Lower leg skin (tissue), 4 donors: ENCODE measurements at regions not wholly inside any gene's neighbourhood (a gene's known extent, or its start where the extent isn't known, plus 50 kb on each side); places are given as distances from the start of the nearest gene placed in this dataset.

ENCODE experiments used
- DNase-seq, 2 donors: peaks; one replicate each; pipeline ENCODE4 v3.0.0-alpha.2; 2019; ENCODE audit warnings: low spot score in 2 of 2
- H3K4me3 ChIP-seq: fragments of 200-600 bp; sonication (generic); 2 replicates; pipeline ENCODE4 v1.5.1; 2017; ENCODE audit warnings: mild to moderate bottlenecking, low read depth; ENCODE audit not compliant: poor library complexity, severe bottlenecking
- POLR2A ChIP-seq, 2 donors: fragments of 450-650 bp; IDR thresholded peaks; one replicate each; pipeline ENCODE4 v1.6.1; 2016 to 2017; ENCODE audit warnings: antibody characterized with exemption in 2 of 2, mild to moderate bottlenecking in 1 of 2, moderate library complexity in 1 of 2
- WGBS, 2 donors: methylation state at CpG; one replicate each; pipeline ENCODE4 v1.1.5; 2018; 5-methylcytosine and 5-hydroxymethylcytosine counted together
- intact Hi-C: fragments of 100-400 bp; cut with DNase I; formaldehyde crosslinking; loops from one replicate; pipeline ENCODE4 v1.15.0; 2023; ENCODE audit warnings: low total_unique reads
- TF ChIP-seq, protein P1 (sequence below), 3 donors: fragments of 450-650 bp; IDR thresholded peaks; one replicate each; pipeline ENCODE4 v1.5.1; 2016; ENCODE audit warnings: antibody characterized with exemption in 3 of 3, mild to moderate bottlenecking in 3 of 3, moderate library complexity in 2 of 3

- intact Hi-C loops = no loop called here
- 69 to 77% methylated on average over 4 of the region's 4 CpGs for WGBS, 2 donors
- no peak overlapping the region for H3K4me3 ChIP-seq
- DNase-seq = peak in 1 of 2 donors; percentile 40
- TF ChIP-seq, protein P1, sequence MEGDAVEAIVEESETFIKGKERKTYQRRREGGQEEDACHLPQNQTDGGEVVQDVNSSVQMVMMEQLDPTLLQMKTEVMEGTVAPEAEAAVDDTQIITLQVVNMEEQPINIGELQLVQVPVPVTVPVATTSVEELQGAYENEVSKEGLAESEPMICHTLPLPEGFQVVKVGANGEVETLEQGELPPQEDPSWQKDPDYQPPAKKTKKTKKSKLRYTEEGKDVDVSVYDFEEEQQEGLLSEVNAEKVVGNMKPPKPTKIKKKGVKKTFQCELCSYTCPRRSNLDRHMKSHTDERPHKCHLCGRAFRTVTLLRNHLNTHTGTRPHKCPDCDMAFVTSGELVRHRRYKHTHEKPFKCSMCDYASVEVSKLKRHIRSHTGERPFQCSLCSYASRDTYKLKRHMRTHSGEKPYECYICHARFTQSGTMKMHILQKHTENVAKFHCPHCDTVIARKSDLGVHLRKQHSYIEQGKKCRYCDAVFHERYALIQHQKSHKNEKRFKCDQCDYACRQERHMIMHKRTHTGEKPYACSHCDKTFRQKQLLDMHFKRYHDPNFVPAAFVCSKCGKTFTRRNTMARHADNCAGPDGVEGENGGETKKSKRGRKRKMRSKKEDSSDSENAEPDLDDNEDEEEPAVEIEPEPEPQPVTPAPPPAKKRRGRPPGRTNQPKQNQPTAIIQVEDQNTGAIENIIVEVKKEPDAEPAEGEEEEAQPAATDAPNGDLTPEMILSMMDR (IDR thresholded peaks at IDR 0.05) = no peak
- TF ChIP-seq POLR2A (IDR thresholded peaks at IDR 0.05) = no peak
Observed at GRCh38 chr3:40649346-40649745, 124.6 kb downstream of the ZNF621 start.

DNA sequence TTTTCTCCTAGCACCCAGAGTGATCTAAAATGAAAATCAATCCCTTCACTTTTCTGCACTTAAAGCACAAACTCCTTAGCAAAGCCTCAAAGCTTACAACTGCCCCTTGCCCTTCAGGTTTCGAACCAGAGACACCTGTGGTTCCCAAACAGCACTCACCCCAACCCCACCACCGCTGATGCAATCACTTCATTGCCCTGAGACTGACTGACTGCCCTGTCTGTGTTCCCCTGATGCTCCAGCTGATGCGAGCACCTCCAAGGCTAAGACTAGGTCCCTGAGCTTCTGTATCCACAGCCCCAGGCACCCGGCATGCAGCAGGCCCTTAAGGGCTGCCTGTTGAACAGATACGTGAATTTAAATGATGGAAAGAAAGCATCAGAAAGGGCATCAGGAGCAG, 127.3 kb downstream of the ZNF621 start:
- 89 to 93% methylated on average over 5 of the region's 5 CpGs for WGBS, 2 donors
- no peak overlapping the region for H3K4me3 ChIP-seq
- intact Hi-C loops = no loop called here
- no peak for DNase-seq
- TF ChIP-seq, protein P1 (IDR thresholded peaks at IDR 0.05) = no peak
- no peak for TF ChIP-seq POLR2A (IDR thresholded peaks at IDR 0.05)

DNA sequence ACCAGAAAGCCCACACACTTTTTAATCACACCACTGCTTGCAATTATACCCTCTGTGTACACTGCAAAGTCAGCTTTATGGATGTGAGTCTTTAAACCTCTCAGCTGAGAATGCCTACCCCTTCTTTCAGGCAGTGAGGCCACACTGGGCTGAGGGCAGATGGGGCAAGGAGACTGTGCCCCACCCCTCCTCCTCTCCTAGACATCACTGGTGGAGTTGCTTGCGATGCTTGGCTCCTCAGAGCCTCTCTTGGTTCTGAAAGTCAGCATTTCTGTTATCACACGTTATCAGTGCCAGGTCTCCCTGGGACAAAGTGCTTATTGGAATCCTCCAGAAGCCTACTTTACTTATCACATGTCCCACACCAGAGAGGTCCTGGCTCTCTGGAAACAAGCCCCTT, 128.2 kb downstream of the ZNF621 start:
- no peak for DNase-seq
- no peak overlapping the region for H3K4me3 ChIP-seq
- intact Hi-C loops = no loop called here
- TF ChIP-seq POLR2A (IDR thresholded peaks at IDR 0.05) = no peak
- TF ChIP-seq, protein P1 (IDR thresholded peaks at IDR 0.05) = no peak
- 65 to 70% methylated on average over 2 of the region's 2 CpGs for WGBS, 2 donors

- DNase-seq = no peak
- WGBS, 2 donors = 95 to 97% methylated on average over 3 of the region's 3 CpGs
- no peak overlapping the region for H3K4me3 ChIP-seq
- intact Hi-C loops = no loop called here
- TF ChIP-seq, protein P1 (IDR thresholded peaks at IDR 0.05) = no peak
- TF ChIP-seq POLR2A (IDR thresholded peaks at IDR 0.05) = no peak
Observed at GRCh38 chr3:40653878-40654277, 129.1 kb downstream of the ZNF621 start.

- DNase-seq = no peak
- TF ChIP-seq POLR2A (IDR thresholded peaks at IDR 0.05) = no peak
- TF ChIP-seq, protein P1 (IDR thresholded peaks at IDR 0.05) = no peak
- intact Hi-C loops = no loop called here
- H3K4me3 ChIP-seq = no peak overlapping the region
- 81% methylated on average over 4 of the region's 4 CpGs for WGBS, 2 donors
Observed at GRCh38 chr3:40655551-40655950, 130.8 kb downstream of the ZNF621 start.

- no peak overlapping the region for H3K4me3 ChIP-seq
- intact Hi-C loops = no loop called here
- TF ChIP-seq, protein P1 (IDR thresholded peaks at IDR 0.05) = no peak
- no peak for TF ChIP-seq POLR2A (IDR thresholded peaks at IDR 0.05)
- no peak for DNase-seq
- 90 to 93% methylated on average over 3 of the region's 3 CpGs for WGBS, 2 donors
Observed at GRCh38 chr3:40657623-40658022, 132.9 kb downstream of the ZNF621 start.
